Esophagus muscularis mucosa (tissue), 4 donors: ENCODE measurements at regions not wholly inside any gene's neighbourhood (a gene's known extent, or its start where the extent isn't known, plus 50 kb on each side); places are given as distances from the start of the nearest gene placed in this dataset.

Source experiments
- DNase-seq: peaks from one replicate; pipeline ENCODE4 v3.0.0-alpha.2; 2017; ENCODE audit errors: extremely low spot score
- H3K27ac ChIP-seq, 4 donors: fragments of 200-600 bp; sonication (generic); replicated peaks in 1 of 4; 1 replicate in 3 of 4; 2 replicates in 1 of 4; pipeline ENCODE4 v1.5.1; 2016 to 2019; ENCODE audit warnings: mild to moderate bottlenecking in 1 of 4
- H3K27me3 ChIP-seq, 4 donors: fragments of 200-600 bp; sonication (generic); one replicate each; pipeline versions ENCODE4 v1.5.1 to v1.6.0; 2016 to 2019
- H3K36me3 ChIP-seq, 4 donors: fragments of 200-600 bp; sonication (generic); one replicate each; pipeline ENCODE4 v1.5.1; 2016 to 2019
- H3K4me1 ChIP-seq, 4 donors: fragments of 200-600 bp; sonication (generic); one replicate each; pipeline ENCODE4 v1.5.1; 2016 to 2019
- H3K4me3 ChIP-seq, 4 donors: fragments of 200-600 bp; sonication (generic); 1 replicate in 2 of 4; 2 replicates in 2 of 4; pipeline ENCODE4 v1.5.1; 2016 to 2019; ENCODE audit warnings: mild to moderate bottlenecking in 4 of 4, moderate library complexity in 1 of 4
- H3K9me3 ChIP-seq, 4 donors: fragments of 200-600 bp; sonication (generic); 1 replicate in 3 of 4; 2 replicates in 1 of 4; pipeline ENCODE4 v1.5.1; 2016 to 2019
- CTCF ChIP-seq, 3 experiments: fragments of 200-600 bp in 2 of 3; fragments of 450-650 bp in 1 of 3; sonication (generic) in 2 of 3; IDR thresholded peaks; one replicate each; pipeline ENCODE4 v1.5.1; 2017 to 2019; ENCODE audit warnings: antibody characterized with exemption in 3 of 3, mild to moderate bottlenecking in 2 of 3, moderate library complexity in 1 of 3
- EP300 ChIP-seq: sonication (generic); formaldehyde crosslinking; IDR thresholded peaks from one replicate; pipeline ENCODE4 v1.6.1; 2017; ENCODE audit warnings: antibody characterized with exemption
- POLR2A ChIP-seq: fragments of 450-650 bp; IDR thresholded peaks from one replicate; pipeline ENCODE4 v1.6.1; 2017; ENCODE audit warnings: antibody characterized with exemption, moderate library complexity, mild to moderate bottlenecking, low read depth
- POLR2AphosphoS5 ChIP-seq, 2 donors: sonication (generic); formaldehyde crosslinking; IDR thresholded peaks; one replicate each; pipeline ENCODE4 v1.6.1; 2017; ENCODE audit warnings: antibody characterized with exemption in 2 of 2
- WGBS: methylation state at CpG from one replicate; pipeline ENCODE4 v1.1.5; 2018; 5-methylcytosine and 5-hydroxymethylcytosine counted together
- intact Hi-C: fragments of 100-400 bp; cut with DNase I; formaldehyde crosslinking; loops from one replicate; pipeline ENCODE4 v1.15.1; 2023

DNA sequence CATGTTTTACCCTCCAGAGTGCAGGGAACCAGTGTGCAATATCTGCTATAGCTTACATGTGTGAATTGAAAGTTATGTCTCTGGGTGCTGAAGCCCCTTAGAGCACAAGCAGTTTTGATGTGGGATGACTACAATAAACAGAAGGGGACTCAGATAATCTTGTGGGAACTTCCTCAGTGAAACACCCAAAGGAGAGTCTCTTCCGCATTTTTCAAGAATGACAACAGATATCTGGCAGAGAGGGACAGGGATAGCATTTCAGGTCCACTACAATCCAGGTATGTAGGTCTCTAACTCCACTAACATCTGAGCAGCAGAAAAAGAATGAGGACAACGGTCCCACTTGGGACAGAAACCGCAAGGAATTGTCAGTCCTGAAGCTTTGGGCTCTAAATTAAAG lies 67.6 kb upstream of the PDE4B start:
- Histone ChIP-seq H3K36me3 (no peaks in the 10 kb centered on the region), H3K4me1 (no peaks in the 10 kb centered on the region), H3K27ac (no peak overlapping the region), H3K4me3 (no peak overlapping the region), H3K27me3 (no peaks in the 10 kb centered on the region), H3K9me3 (no peaks in the 10 kb centered on the region)
- 98% methylated on average over 3 of the region's 3 CpGs for WGBS
- no peak for TF ChIP-seq POLR2A
- TF ChIP-seq CTCF (IDR thresholded peaks at IDR 0.05), result no peak
- TF ChIP-seq POLR2AphosphoS5 (IDR thresholded peaks at IDR 0.05), result no peak
- no peak for TF ChIP-seq EP300
- intact Hi-C loops, result no loop called here
- DNase-seq, result no peak

- H3K27ac ChIP-seq, result no peak overlapping the region
- intact Hi-C loops, result no loop called here
- DNase-seq, result no peak
- H3K4me1 ChIP-seq, result no peaks in the 10 kb centered on the region
- H3K4me3 ChIP-seq, result no peak overlapping the region
- TF ChIP-seq POLR2A, result no peak
- no peak for TF ChIP-seq CTCF (IDR thresholded peaks at IDR 0.05)
- TF ChIP-seq POLR2AphosphoS5 (IDR thresholded peaks at IDR 0.05), result no peak
- no peak for TF ChIP-seq EP300
- no peaks in the 10 kb centered on the region for H3K36me3 ChIP-seq
- WGBS, result 88% methylated on average over 5 of the region's 5 CpGs
- no peaks in the 10 kb centered on the region for H3K9me3 ChIP-seq
- no peaks in the 10 kb centered on the region for H3K27me3 ChIP-seq
These were observed 64.2 kb upstream of the PDE4B start for GRCh38 chr1:65728504-65728903.

DNA sequence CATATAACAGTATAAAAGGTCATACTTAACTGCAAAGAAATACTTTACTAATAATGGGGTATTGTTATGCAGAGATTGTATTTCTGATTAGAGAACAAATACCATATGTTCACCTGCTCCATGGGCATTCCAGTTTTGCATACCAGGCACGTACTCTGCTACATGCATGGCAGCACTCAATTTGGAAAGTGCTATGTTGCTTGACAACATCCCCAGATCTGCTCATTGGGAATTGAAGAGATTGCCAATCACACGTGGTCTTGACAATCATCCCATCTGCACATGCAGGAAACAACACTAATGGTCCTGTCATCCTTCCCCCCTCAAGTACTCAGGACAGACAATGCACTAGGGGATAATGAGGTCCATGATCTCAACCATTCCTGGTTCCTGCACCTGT lies 63.4 kb upstream of the PDE4B start:
- Histone ChIP-seq H3K4me3 (no peak overlapping the region), H3K27ac (no peak overlapping the region), H3K27me3 (no peaks in the 10 kb centered on the region), H3K36me3 (no peaks in the 10 kb centered on the region), H3K9me3 (no peaks in the 10 kb centered on the region), H3K4me1 (no peaks in the 10 kb centered on the region)
- 50% methylated on average over 2 of the region's 2 CpGs for WGBS
- no peak for TF ChIP-seq POLR2AphosphoS5 (IDR thresholded peaks at IDR 0.05)
- TF ChIP-seq EP300, result no peak
- TF ChIP-seq POLR2A, result no peak
- TF ChIP-seq CTCF (IDR thresholded peaks at IDR 0.05), result no peak
- no peak for DNase-seq
- intact Hi-C loops, result no loop called here

- intact Hi-C loops, result no loop called here
- DNase-seq, result no peak
- H3K27me3 ChIP-seq, result no peaks in the 10 kb centered on the region
- no peaks in the 10 kb centered on the region for H3K36me3 ChIP-seq
- H3K9me3 ChIP-seq, result no peaks in the 10 kb centered on the region
- no peaks in the 10 kb centered on the region for H3K4me1 ChIP-seq
- no peak for TF ChIP-seq POLR2AphosphoS5 (IDR thresholded peaks at IDR 0.05)
- WGBS, result 78% methylated on average over 2 of the region's 2 CpGs
- no peak overlapping the region for H3K4me3 ChIP-seq
- H3K27ac ChIP-seq, result no peak overlapping the region
These were observed 57.7 kb upstream of the PDE4B start for GRCh38 chr1:65734979-65735378.

DNA sequence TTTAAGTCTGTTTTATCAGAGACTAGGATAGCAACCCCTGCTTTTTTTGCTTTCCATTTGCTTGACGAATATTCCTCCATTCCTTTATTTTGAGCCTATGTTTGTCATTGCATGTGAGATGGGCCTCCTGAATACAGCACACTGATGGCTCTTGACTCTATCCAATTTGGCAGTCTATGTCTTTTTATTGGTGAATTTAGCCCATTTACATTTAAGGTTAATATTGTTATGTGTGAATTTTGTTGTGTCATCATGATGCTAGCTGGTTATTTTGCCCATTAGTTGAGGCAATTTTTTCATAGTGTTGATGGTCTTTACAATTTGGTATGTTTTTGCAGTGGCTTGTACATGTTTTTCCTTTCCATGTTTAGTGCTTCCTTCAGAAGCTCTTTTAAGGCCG lies 50.7 kb upstream of the PDE4B start:
- no peak overlapping the region for H3K4me3 ChIP-seq
- no peaks in the 10 kb centered on the region for H3K27me3 ChIP-seq
- H3K4me1 ChIP-seq, result no peaks in the 10 kb centered on the region
- no peaks in the 10 kb centered on the region for H3K36me3 ChIP-seq
- TF ChIP-seq CTCF (IDR thresholded peaks at IDR 0.05) (no peak), POLR2AphosphoS5 (IDR thresholded peaks at IDR 0.05) (no peak), EP300 (no peak), POLR2A (no peak)
- H3K27ac ChIP-seq, result no peak overlapping the region
- 90% methylated on average over 2 of the region's 2 CpGs for WGBS
- DNase-seq, result no peak
- intact Hi-C loops, result no loop called here
- H3K9me3 ChIP-seq, result peaks cover 0 to 5% (median 0%) of the 10 kb centered on the region in 4 donors
